NCI-H1930 (cell line): ENCODE measurements at regions not wholly inside any gene's neighbourhood (a gene's known extent, or its start where the extent isn't known, plus 50 kb on each side); places are given as distances from the start of the nearest gene placed in this dataset.
"Not testable (repeated sequence)": the region's sequence is repeated elsewhere in the genome, so short reads cannot be mapped to it uniquely, and the experiment has no call there.

Source experiments
- DNase-seq, 2 experiments: peaks; one replicate each; lab custom pipeline; 2025; lab: John Stamatoyannopoulos, UW

GRCh38 chr18:39223283-39223682 is 1657.7 kb upstream of the CELF4 start:
- no peak for DNase-seq

DNA sequence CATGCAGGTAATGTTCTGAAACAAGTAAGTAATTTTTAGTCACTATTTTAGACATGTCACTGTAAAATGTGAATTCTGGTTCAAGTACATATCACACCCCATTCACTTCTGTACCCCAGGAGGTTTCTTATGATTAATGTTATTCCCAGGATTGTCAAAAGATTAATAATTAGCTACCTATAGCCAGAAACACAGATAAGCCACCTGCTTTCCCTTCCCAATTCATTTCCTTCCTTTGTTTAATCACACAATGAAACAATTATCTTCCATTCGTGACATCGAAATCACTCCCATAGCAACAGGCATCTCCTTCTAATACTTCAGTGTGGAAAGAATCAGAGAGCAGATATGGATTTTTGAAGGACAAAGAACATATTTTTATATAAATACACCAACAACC is 1650.3 kb upstream of the CELF4 start:
- DNase-seq, result no peak

DNA sequence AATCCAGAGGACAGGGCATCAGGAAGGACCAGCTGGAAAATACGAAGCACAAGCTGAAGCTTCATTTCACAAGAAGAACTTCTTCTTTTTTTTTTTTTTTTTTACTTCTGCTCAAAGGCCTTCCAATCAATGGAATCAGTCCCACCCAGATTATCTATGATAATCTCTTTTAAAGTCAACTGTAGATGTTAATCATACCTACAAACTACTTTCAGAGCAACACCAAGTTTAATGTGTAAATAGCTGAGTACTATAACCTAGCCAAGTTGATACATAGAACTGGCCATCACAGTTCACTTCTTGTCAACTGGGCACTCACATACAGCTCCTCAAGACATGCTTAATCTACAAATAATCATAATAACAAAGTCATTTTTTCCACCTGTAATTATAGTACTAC is 1645.9 kb upstream of the CELF4 start:
- no peak for DNase-seq

GRCh38 chr18:39209173-39209572 is 1643.6 kb upstream of the CELF4 start:
- no peak for DNase-seq

DNA sequence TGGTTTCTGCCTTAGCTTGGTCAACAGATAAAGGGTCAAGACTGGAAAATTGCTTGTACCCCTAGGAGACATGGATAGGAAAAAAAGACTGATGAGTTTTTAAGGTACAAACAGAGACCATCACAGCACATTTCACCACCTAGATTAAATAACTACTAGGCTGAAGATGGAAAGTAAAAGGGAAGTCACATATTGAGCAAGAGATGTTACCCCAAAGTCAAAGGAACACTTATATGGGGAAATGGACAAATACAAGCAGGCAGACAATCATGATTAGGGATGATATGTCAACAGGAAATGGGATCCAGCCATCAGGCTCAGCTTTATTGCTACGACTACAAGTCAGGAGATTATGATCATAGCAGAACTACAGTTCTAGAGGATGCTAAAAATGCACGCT is 1643.1 kb upstream of the CELF4 start:
- DNase-seq, result no peak

- DNase-seq, result no peak
These were observed 1642.6 kb upstream of the CELF4 start for GRCh38 chr18:39208190-39208589.

DNA sequence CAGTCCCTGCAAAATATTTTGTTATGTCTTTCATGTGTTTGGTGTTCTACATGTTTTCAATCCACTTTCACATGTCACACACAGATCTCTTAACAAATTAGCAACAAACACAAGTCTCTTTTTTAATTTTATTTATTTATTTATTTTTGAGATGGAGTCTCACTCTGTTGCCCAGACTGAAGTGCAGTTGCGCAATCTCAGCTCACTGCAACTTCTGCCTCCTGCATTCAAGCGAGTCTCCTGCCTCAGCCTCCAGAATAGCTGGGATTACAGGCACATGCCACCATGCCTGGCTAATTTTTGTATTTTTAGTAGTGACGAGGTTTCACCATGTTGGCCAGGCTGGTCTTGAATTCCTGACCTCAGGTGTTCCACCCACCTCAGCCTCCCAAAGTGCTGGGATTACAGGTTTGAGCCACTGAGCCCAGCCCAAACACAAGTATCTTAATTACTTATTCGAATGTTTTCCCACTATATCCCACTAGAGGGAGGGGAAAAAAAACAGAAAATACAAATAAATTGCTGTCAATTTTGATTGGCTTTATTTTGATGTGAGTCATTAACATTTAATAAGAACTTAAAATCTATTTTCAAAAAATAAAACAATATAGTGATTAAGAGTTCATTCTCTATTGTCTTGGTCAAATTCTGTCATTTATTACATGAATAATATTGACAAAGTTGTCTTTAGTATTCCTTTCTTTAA is 1641.0 kb upstream of the CELF4 start:
- DNase-seq, result not testable (repeated sequence)

DNA sequence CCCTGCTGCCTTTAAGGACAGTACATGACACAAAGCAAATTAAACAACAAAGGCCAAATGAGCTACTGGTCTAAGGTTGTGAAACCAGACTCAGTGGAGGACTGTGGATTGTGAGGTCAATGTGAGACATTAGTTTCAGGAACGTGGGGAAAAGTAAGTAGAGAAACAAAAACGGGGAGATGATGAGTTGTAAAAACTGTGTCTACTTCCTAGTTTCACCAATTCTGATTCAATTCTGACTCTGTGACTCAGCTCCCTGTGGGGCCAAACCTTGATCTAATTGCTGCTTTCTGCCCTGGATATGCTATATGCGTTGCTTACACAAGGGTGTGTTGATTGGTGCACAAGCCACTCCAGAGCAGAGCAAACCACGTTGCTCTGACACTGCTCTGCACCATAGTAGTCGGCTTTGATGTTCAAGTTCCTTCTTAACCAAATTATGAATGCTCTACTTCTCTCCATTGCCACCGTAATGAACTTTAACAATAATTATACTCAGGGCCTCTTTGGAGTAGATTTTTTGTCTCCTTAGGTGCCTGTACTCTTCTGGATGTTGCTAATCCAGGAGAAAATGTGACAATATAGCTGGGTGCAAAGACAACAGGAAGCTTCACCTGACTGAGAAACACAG is 1640.1 kb upstream of the CELF4 start:
- DNase-seq, result no peak

- DNase-seq, result no peak
These were observed 1634.6 kb upstream of the CELF4 start for GRCh38 chr18:39200153-39200552.

DNA sequence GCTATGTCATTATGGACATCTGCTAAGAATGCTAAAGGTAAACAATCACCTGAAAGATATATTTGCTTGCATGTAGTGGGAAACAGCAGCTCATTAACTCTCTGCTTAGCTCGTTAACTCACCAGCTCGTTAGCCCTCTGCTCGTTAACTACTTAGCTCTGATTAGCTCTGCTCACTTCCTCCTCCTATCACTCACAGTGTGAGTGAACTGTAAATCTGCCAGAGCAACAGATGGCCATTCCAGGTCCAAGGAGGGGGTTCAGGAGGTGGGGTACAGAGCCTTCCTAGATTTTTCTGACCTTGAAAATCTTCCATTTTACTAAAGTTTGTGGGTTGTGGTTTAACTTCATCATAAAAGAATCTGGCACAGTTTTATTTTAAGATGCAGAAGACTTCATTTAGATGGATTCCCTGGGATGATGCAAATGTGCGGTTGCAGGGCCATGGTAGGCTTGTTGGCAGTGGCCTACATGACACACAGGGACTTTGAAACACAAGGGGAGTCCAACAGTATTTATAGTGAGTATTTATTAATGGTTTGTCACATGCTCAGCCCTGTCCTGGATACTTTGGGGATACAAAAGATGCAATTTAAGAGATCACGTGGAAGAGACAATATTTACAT is 1633.7 kb upstream of the CELF4 start:
- no peak for DNase-seq

DNA sequence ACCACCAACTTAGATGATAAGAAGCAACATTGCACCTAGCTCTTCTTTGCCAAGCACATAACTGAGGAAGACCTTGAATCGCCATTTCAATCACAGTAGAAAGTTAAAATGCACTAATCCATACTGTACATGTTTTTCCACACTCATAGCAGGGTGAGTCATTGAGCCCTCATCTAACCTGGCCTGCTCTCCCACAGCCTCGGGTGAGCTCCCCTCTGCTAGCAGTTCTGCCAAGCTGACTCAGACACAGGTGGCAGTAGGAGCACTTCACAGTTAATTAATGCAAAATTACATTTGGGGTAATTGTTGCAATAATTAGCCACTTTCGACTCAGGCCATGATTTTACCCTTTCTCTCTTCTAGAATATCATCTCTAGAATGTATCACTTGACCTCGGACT is 1632.8 kb upstream of the CELF4 start:
- no peak for DNase-seq

- no peak for DNase-seq
These were observed 1626.3 kb upstream of the CELF4 start for GRCh38 chr18:39191931-39192330.

DNA sequence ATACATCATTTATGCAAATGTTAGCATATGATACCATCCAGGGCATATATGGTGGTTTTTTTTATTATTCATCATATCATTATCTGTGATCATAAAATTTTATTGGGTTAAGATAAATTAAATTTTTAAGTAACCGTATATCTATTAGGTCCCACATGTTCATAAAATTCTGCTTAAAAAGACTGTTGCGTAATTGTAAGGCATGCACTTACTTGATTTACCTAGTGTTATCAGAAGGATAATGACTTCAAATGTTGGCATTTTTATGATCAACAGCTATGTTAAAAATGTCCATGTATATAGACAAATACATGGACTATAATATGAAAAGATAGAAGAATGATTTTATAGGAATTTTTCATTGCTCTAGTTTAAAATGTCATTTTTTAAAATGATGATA is 1625.5 kb upstream of the CELF4 start:
- no peak for DNase-seq

GRCh38 chr18:39190508-39190907 is 1624.9 kb upstream of the CELF4 start:
- DNase-seq, result no peak

GRCh38 chr18:39188278-39188677 is 1622.7 kb upstream of the CELF4 start:
- DNase-seq, result no peak

DNA sequence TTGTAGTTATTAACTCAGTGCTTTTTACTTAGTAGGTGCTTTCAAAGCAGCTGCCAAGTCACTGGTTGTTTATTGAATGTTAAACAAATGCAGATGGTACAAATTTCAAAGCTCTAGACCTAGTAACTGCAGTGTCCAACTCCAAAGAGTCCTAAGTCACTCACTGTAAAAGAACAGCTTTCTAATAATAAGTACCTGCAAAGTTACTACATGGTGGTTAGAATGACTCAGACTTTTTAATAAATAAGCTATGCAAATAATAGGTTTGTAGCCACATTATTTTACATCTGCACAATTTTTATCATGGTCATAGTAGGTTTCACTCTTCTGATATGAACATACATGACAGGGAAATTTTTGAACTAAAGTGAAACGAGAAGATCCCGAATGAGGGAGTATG is 1620.4 kb upstream of the CELF4 start:
- no peak for DNase-seq

GRCh38 chr18:39184176-39184575 is 1618.6 kb upstream of the CELF4 start:
- no peak for DNase-seq

DNA sequence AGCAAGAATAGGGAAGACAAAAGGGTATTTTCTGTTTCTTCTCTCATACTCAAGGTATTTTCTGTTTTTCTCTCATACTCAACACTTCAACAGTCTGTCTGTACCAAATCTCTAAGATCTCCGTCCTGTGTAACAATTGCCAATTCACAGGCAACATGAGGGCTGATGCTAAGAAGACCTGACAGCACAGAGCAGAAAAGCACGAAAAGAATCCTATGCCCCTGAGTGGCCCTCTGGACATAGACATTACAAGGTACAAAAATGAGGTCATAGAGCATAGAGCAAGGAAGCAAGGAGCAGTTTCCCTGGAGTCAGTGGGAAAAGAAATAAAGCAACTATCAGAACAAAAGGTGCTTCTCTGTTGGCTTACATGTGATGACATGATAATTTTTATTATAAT is 1612.6 kb upstream of the CELF4 start:
- no peak for DNase-seq

DNA sequence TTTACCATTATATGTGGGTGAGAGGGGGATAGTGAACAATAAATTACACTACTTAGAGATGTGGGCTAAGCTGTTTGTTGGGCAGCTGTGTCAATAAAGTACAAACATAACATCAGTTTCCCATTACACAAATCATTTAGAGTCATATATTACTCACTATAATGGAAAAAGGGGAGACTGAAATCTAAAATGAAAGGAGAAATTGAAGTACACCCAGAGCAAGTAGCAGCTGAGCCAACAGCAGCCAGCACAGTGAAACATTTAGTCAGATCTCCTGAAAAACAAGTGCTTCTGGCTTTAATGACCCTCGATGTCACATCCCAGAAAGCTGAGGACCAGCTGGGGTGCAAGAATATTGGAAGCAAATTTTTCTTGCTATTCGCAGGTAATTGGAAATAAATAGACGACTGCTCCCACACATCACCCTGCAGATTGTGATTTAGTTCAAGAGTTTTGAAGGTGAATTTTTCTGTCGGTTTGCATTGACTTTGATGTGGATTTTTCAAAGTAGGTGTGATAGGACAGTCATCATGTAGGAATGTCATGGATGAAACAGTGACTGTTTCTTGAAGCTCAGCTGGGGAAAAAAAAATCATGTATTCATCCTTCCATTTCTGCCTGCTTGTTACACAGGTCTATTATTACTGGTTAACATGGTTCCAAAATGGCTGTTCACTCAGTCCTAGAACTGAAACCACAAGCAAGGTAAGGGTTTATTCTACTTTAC is 1607.3 kb upstream of the CELF4 start:
- peak; percentile 70 to 74 for DNase-seq

DNA sequence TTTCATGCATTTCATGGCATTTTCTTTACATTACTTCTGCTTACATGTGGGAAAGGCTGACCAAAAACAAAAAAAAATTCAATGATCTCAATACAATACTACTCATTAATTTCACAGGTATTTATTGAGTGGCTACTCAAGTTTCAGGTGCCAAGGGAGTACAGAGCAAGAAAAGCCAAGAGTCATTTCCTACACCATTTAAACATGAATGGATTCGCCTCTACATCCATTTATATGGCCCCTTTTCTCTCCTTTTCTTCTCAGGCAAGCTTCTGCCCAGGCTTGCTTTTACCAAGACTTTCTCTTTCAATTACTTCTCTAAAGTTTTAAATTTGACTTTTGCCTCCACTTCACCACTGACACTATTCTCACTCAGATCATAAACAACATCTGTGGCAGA is 1603.1 kb upstream of the CELF4 start:
- DNase-seq, result no peak

DNA sequence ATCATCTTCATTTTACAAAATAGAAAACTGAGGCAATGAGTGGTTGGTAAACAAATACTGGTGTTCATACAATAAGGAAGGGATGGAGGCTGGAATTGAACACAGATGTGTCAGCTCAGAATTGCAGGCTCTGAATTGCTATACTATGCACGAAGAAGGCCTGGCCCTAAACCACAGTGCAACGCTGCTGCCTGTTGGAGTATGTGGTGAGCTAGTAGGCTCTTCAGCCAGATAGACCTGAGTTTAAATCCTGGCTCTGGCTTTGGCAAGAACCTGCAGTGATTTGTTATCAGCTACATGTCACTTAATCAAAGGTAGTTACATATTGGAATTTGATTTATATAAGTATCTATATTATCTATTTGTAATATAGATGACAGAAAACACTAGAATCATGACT is 1602.4 kb upstream of the CELF4 start:
- no peak for DNase-seq

DNA sequence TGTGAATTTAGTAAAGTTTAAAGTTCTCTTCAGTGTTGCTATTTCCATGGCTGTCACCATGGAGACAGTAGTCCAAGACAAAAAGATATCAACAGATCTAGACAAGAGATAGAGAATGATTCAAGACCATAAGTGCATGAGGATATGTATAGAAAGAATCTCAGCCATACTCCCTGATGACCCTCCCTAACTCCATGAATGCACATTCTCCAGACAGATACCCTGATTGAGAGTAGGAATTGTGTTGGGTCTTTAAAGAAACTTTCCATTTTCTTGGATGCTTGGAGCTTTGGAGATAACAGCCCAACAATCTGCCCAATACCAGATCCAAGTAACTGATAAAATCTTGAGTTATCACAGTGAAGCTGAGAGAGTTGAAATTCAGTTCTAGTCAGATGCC is 1601.2 kb upstream of the CELF4 start:
- DNase-seq, result no peak
